CD4-positive, alpha-beta T cell (primary cell): ENCODE measurements at regions not wholly inside any gene's neighbourhood (a gene's known extent, or its start where the extent isn't known, plus 50 kb on each side); places are given as distances from the start of the nearest gene placed in this dataset.

ENCODE experiments used
- ATAC-seq: fragments of 200-7000 bp; cut with Tn5 transposase; one replicate; pipeline ENCODE4 v1.10.0; 2022; ENCODE audit warnings: mild to moderate bottlenecking; ENCODE audit not compliant: poor library complexity
- CTCF ChIA-PET: fragments of 350-600 bp; sonication (Branson Sonifier 250); formaldehyde crosslinking; loops from one replicate; lab custom pipeline; 2021; ENCODE audit warnings: antibody characterized with exemption, inconsistent platforms; lab: Charles Lee
- POLR2A ChIA-PET: fragments of 350-600 bp; sonication (Branson Sonifier 250); formaldehyde crosslinking; loops from one replicate; lab custom pipeline; 2021; ENCODE audit warnings: antibody characterized with exemption, inconsistent platforms; lab: Charles Lee
- DNase-seq, 14 experiments: peaks; one replicate each; pipeline ENCODE4 v3.0.0-alpha.2; 2013 to 2020; ENCODE audit warnings: mixed read lengths in 2 of 14
- H3K27ac ChIP-seq, 2 donors: one replicate each; pipeline versions ENCODE4 v1.5.1 to v1.7.0; 2013; ENCODE audit warnings: low read length in 2 of 2, low read depth in 1 of 2, mild to moderate bottlenecking in 1 of 2
- H3K27me3 ChIP-seq, 2 experiments: 1 replicate in 1 of 2; 2 replicates in 1 of 2; pipeline versions ENCODE4 v1.6.1 to v1.7.0; 2013; ENCODE audit warnings: low read length in 2 of 2, control low read depth in 1 of 2, mild to moderate bottlenecking in 1 of 2, moderate library complexity in 1 of 2; ENCODE audit not compliant: insufficient read depth in 2 of 2, control insufficient read depth in 1 of 2
- H3K36me3 ChIP-seq: one replicate; pipeline ENCODE4 v1.6.1; 2013; ENCODE audit warnings: low read length, control low read depth; ENCODE audit not compliant: insufficient read depth
- H3K4me1 ChIP-seq: one replicate; pipeline ENCODE4 v1.6.1; 2013; ENCODE audit warnings: low read length, control low read depth; ENCODE audit not compliant: insufficient read depth
- H3K4me3 ChIP-seq: one replicate; pipeline ENCODE4 v1.5.1; 2013; ENCODE audit warnings: mild to moderate bottlenecking, low read length, moderate library complexity
- H3K9me3 ChIP-seq, 2 experiments: 1 replicate in 1 of 2; 2 replicates in 1 of 2; pipeline versions ENCODE4 v1.6.1 to v1.7.0; 2013; ENCODE audit warnings: low read length in 2 of 2, mild to moderate bottlenecking in 2 of 2, control low read depth in 1 of 2, moderate library complexity in 1 of 2; ENCODE audit not compliant: control insufficient read depth in 1 of 2, insufficient read depth in 1 of 2
- H3K27ac Mint-ChIP-seq: one replicate; pipeline ENCODE4 v1.8.0; 2020; ENCODE audit warnings: mixed read lengths
- H3K27me3 Mint-ChIP-seq: one replicate; pipeline ENCODE4 v1.8.0; 2021; ENCODE audit warnings: mixed read lengths
- H3K36me3 Mint-ChIP-seq: one replicate; pipeline ENCODE4 v1.8.0; 2021; ENCODE audit warnings: low read depth, mixed read lengths
- H3K4me1 Mint-ChIP-seq: one replicate; pipeline ENCODE4 v1.8.0; 2021; ENCODE audit warnings: low read depth, mixed read lengths
- H3K4me3 Mint-ChIP-seq: one replicate; pipeline ENCODE4 v1.8.0; 2020; ENCODE audit warnings: mild to moderate bottlenecking, mixed read lengths
- H3K9me3 Mint-ChIP-seq: one replicate; pipeline ENCODE4 v1.8.0; 2020; ENCODE audit warnings: mixed read lengths
- intact Hi-C, 2 experiments: fragments of 100-400 bp; cut with DNase I in 1 of 2; cut with micrococcal nuclease in 1 of 2; formaldehyde crosslinking; loops; one replicate each; pipeline versions ENCODE4 v1.15.1 to v1.9.0; 2023 to 2025; cut with DNase I, micrococcal nuclease
- TF ChIP-seq, protein P1 (sequence below): fragments of 200-600 bp; IDR thresholded peaks from one replicate; pipeline ENCODE4 v1.8.0; 2022; ENCODE audit warnings: antibody characterized with exemption, mild to moderate bottlenecking

DNA sequence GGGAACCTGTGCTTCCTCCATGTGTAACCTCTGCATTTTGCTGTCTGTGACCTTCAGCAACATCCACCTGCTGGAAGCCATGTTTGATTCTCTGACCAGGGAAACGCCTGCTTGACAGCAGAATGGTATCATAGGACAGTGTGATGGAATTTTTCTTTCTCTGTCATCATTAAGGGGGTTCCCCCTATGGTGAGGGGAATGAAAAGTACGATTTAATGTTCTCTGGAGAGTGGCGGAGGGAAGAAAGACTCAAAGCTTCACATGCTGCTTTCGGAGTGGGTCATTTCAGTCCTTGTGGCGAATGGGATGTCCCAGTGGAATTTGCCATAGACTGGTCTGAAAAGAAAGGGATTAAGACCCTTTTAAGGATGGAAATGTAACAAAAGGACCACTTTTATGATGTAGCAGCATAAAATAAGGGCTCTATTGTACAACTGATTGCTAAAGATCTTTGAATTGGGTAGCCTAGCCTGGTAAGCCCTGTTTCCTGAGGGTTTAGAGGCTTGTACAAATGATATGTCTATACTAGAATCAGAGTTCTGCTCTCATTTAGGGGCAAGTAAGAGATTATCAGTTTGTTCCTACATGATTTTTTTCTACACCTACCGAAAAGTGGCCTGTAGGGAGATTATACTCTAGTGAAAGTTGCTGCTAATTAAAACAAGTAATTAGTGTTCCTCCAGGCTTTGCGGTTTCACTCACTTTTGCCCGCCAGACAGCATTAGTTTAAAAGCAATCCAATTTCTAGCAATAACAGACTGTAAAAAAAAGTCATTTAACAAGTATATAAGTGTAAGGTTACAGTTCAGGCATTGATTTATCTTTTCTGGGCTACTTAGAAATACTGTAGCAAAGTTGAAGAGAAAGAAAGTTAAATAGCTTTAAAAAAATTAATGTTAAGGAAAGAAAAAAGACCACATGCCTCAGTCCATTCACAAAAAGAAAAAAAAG, 904.5 kb downstream of the NR2F1-AS1 start:
- TF ChIP-seq, protein P1, sequence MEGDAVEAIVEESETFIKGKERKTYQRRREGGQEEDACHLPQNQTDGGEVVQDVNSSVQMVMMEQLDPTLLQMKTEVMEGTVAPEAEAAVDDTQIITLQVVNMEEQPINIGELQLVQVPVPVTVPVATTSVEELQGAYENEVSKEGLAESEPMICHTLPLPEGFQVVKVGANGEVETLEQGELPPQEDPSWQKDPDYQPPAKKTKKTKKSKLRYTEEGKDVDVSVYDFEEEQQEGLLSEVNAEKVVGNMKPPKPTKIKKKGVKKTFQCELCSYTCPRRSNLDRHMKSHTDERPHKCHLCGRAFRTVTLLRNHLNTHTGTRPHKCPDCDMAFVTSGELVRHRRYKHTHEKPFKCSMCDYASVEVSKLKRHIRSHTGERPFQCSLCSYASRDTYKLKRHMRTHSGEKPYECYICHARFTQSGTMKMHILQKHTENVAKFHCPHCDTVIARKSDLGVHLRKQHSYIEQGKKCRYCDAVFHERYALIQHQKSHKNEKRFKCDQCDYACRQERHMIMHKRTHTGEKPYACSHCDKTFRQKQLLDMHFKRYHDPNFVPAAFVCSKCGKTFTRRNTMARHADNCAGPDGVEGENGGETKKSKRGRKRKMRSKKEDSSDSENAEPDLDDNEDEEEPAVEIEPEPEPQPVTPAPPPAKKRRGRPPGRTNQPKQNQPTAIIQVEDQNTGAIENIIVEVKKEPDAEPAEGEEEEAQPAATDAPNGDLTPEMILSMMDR, result no peak
- no peaks in the 10 kb centered on the region for H3K36me3 Mint-ChIP-seq
- CTCF ChIA-PET, result no interaction called here

GRCh38 chr5:92674321-92674720, 906.7 kb downstream of the NR2F1-AS1 start:
- no peaks in the 10 kb centered on the region for H3K27me3 ChIP-seq
- H3K4me1 Mint-ChIP-seq, result no peaks in the 10 kb centered on the region
- H3K4me3 ChIP-seq, result no peak overlapping the region
- DNase-seq (no peak), ATAC-seq (no peak)
- H3K4me1 ChIP-seq, result no peaks in the 10 kb centered on the region
- no peak overlapping the region for H3K27ac ChIP-seq
- no peaks in the 10 kb centered on the region for H3K27me3 Mint-ChIP-seq
- POLR2A ChIA-PET, result no interaction called here
- H3K9me3 ChIP-seq, result no peaks in the 10 kb centered on the region
- H3K9me3 Mint-ChIP-seq, result no peaks in the 10 kb centered on the region
- intact Hi-C loops, result no loop called here
- H3K36me3 ChIP-seq, result no peaks in the 10 kb centered on the region
- TF ChIP-seq, protein P1, result no peak
- CTCF ChIA-PET, result no interaction called here
- H3K36me3 Mint-ChIP-seq, result no peaks in the 10 kb centered on the region
- no peak overlapping the region for H3K27ac Mint-ChIP-seq
- no peak overlapping the region for H3K4me3 Mint-ChIP-seq

More for the DNA sequence above, 904.5 kb downstream of the NR2F1-AS1 start:
- Histone ChIP-seq H3K4me1 (no peaks in the 10 kb centered on the region), H3K27me3 (no peaks in the 10 kb centered on the region), H3K4me3 (no peak overlapping the region), H3K9me3 (no peaks in the 10 kb centered on the region), H3K36me3 (no peaks in the 10 kb centered on the region), H3K27ac (no peak overlapping the region)
- no peak overlapping the region for H3K4me3 Mint-ChIP-seq
- no peaks in the 10 kb centered on the region for H3K4me1 Mint-ChIP-seq
- ATAC-seq (no peak), DNase-seq (no peak)
- H3K9me3 Mint-ChIP-seq, result no peaks in the 10 kb centered on the region
- intact Hi-C loops, result no loop called here
- POLR2A ChIA-PET, result no interaction called here
- H3K27ac Mint-ChIP-seq, result no peak overlapping the region
- H3K27me3 Mint-ChIP-seq, result no peaks in the 10 kb centered on the region

GRCh38 chr5:92665506-92665905, 915.5 kb downstream of the NR2F1-AS1 start:
- peaks cover 13% of the 10 kb centered on the region for H3K9me3 Mint-ChIP-seq
- TF ChIP-seq, protein P1, result no peak
- ATAC-seq (no peak), DNase-seq (no peak)
- CTCF ChIA-PET, result no interaction called here
- no peaks in the 10 kb centered on the region for H3K4me1 Mint-ChIP-seq
- no peak overlapping the region for H3K27ac Mint-ChIP-seq
- Histone ChIP-seq H3K4me1 (no peaks in the 10 kb centered on the region), H3K9me3 (no peaks in the 10 kb centered on the region), H3K27ac (no peak overlapping the region), H3K36me3 (no peaks in the 10 kb centered on the region), H3K27me3 (no peaks in the 10 kb centered on the region), H3K4me3 (no peak overlapping the region)
- POLR2A ChIA-PET, result interaction anchor here (0.9 kb wide), 1 partner anchor 14 kb away, joined by 3 read pairs; no protein-coding TSS in a partner anchor
- H3K4me3 Mint-ChIP-seq, result no peak overlapping the region
- no peaks in the 10 kb centered on the region for H3K27me3 Mint-ChIP-seq
- intact Hi-C loops, result no loop called here
- no peaks in the 10 kb centered on the region for H3K36me3 Mint-ChIP-seq
